Vagina (tissue), 2 donors: ENCODE measurements at regions not wholly inside any gene's neighbourhood (a gene's known extent, or its start where the extent isn't known, plus 50 kb on each side); places are given as distances from the start of the nearest gene placed in this dataset.

ENCODE experiments used
- CTCF ChIP-seq, 3 experiments: fragments of 450-650 bp in 2 of 3; fragments of 200-600 bp in 1 of 3; sonication (generic) in 1 of 3; IDR thresholded peaks; one replicate each; pipeline ENCODE4 v1.5.1; 2017 to 2019; ENCODE audit warnings: antibody characterized with exemption in 3 of 3, mild to moderate bottlenecking in 2 of 3, moderate library complexity in 2 of 3
- POLR2AphosphoS5 ChIP-seq, 2 donors: sonication (generic); formaldehyde crosslinking; IDR thresholded peaks; one replicate each; pipeline ENCODE4 v1.9.0; 2017; ENCODE audit warnings: antibody characterized with exemption in 2 of 2, mild to moderate bottlenecking in 2 of 2, low read depth in 1 of 2; ENCODE audit not compliant: insufficient read depth in 1 of 2

DNA sequence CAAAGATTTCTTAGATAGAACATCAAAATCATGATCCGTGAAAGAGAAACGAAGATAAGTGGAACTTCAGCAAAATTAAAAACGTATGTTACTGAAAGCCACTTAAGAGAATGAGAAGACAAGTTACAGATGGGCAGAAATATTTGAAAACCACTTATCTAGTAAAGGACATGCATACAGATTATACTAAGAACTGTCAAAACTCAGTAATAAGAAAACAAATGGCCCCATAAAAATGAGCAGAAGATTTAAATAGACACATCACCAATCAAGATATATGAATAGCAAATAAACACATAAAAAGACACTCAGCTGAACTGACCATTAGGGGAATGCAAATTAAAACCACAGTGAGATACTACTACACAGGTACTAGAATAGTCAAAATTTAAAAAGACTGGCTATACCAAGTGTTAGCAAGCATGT is 343.7 kb downstream of the PTEN start:
- TF ChIP-seq CTCF (IDR thresholded peaks at IDR 0.05) = no peak
- no peak for TF ChIP-seq POLR2AphosphoS5 (IDR thresholded peaks at IDR 0.05; ENCODE audit: insufficient read depth in 1 of 2, low read depth in 1 of 2)
